Activated effector memory CD4-positive, alpha-beta T cell treated with Interleukin-2 at 50 U/mL for 16 hours (primary cell): ENCODE measurements at regions not wholly inside any gene's neighbourhood (a gene's known extent, or its start where the extent isn't known, plus 50 kb on each side); places are given as distances from the start of the nearest gene placed in this dataset.

Experiments
- DNase-seq: peaks from one replicate; pipeline ENCODE4 v3.0.0-alpha.2; 2020

- no peak for DNase-seq
Measured at GRCh38 chr19:29375429-29376119, 150.2 kb upstream of the VSTM2B start.

DNA sequence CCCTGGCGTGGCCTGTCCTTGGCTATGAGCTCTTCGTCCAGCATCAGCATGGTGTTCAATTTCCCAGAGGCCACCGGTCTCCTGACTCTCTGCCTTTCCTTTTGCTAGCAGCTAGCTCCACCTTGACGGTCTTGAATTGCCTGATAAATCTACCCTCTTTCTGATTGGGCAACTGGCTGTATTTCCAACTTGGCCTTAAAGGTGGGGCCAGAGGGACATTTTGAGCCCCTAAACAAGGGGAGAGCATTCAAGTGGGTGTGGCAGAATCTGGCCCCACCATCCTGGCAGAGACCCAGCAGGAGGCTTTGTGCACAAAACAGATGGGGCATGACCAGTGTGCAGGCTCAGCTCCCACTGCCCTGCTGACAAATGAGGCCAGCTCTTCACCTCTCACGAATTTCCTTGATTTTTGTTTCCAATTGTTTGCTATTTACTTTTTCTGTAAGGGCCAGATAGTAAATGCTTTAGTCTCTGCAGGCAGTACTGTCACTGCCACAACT lies 148.9 kb upstream of the VSTM2B start:
- DNase-seq: no peak

DNA sequence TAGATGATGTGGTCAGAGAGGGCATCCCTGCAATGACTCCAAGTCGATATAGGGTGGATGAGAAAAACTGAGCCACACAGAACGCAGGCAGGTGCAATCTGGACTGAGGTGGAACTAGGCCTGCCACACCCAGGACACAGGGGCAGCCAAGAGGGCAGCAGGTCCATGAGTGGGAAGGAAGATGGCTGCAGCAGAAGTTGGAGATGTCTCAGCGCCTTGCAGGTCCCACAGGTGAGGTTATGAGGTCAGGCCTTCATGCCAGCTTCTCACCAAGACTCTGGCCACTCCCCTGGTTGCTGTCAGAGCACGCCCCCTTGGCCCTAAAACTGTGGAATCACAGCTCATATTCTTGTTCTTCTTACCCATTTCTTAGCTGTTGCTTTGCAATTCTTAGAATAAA lies 147.7 kb upstream of the VSTM2B start:
- no peak for DNase-seq

DNA sequence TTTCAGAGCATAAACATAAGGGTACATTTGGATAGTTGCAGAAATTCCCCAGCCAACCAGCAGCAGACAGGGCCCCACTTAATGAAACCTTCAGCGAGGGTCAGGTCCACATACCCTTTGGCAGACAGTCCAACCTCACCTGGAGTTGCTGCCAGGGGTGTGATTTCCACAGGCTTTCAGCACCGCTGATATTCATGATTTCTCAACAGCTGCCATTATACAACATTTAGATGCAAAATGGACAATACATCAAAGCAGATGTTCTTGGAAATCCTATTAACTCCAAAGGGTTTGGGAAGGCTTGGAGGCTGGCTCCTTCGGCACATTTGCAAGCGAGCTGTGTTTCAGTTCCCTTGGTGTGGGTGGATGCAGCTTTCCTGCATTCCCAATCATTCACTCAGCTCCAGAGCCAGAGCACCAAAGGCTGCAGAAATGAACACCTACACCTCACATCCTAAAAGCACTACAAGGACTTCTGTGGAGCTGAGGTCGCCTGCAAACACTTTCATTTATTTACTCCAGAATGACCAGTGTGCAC lies 147.2 kb upstream of the VSTM2B start:
- DNase-seq: no peak

- DNase-seq: no peak
Measured at GRCh38 chr19:29379257-29380021, 146.4 kb upstream of the VSTM2B start.

DNA sequence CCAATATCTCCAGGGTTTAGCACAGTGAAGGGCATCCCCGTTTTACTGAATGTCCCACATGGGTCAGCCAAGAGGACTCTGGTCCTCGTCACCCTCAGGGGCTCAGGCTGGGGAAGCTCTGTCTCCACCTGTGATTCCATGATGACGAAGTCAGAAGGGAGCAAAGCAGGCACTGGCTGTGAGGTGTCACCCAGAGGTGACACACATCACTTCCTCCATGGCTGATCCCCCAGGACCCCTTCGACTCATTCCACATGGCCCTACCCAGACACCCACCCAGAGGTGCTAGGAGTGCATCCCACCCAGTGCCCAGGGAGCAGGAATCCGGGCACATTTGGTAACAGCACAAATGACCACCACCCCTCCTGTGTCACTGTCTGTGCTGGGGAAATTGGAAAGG lies 145.2 kb upstream of the VSTM2B start:
- DNase-seq: no peak

DNA sequence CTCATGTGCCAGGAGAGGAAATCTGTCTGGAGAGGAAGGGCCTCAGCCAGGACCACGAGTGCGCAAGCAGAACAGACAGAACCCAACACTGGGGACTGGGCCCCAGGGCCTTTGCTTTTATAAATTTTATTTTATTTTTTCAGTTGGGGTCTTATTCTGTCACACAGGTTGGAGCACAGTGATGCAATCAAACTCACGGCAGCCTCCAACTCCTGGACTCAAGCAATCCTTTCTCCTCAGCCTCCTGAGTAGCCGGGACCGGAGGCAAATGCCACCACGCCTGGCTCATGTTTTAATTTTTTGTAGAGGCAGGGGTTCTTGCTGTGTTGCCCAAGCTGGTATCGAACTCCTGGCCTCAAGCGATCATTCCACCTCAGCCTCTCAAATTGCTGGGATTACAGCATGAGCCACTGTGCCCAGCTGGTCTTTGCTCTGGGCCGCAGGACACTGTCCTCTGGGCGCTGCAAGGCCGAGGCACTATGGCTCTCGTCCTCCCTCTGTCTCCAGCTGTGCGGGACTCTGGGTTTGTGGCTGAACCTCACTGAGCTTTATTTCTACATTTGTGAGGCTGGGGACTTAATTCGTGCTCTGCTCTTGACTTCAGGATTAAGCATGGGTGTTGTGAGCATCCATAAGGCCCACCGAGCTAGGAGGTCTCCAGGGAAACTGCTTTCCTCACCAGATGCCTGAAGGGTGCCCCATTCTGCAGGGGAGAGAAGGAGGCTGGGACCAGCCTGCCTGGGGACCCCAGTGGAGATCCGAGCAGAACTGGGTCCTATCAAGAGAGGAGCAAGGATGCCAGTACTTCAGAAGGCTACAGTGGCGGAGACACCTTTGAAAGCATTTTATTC lies 144.2 kb upstream of the VSTM2B start:
- no peak for DNase-seq

GRCh38 chr19:29383696-29384095 lies 142.1 kb upstream of the VSTM2B start:
- DNase-seq: no peak

- no peak for DNase-seq
Measured at GRCh38 chr19:29384656-29385055, 141.1 kb upstream of the VSTM2B start.

GRCh38 chr19:29385191-29385795 lies 140.5 kb upstream of the VSTM2B start:
- no peak for DNase-seq

- DNase-seq: no peak
Measured at GRCh38 chr19:29386970-29387369, 138.8 kb upstream of the VSTM2B start.

- no peak for DNase-seq
Measured at GRCh38 chr19:29387586-29387985, 138.2 kb upstream of the VSTM2B start.

DNA sequence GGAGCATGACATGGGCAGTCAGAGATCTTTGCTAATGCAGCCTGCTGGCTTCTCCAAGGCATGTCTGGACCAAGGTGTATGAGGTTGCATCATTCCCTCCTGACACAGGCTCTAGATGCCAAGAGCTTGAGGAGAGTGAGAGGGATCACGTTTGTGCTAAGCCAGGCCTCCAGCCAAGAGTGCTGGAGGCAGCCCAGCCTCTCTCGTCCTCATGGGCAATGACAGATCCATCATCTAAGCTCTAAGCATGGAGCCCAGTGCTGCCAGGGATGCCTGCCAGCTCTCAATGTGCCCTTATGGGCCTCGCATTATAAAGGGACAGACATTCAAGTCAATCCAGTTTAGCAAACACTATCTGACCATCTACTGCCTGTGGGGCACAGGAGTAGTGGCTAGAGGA lies 136.3 kb upstream of the VSTM2B start:
- DNase-seq: no peak

- DNase-seq: no peak
Measured at GRCh38 chr19:29390742-29391141, 135.1 kb upstream of the VSTM2B start.

- DNase-seq: no peak
Measured at GRCh38 chr19:29393915-29394460, 131.8 kb upstream of the VSTM2B start.

DNA sequence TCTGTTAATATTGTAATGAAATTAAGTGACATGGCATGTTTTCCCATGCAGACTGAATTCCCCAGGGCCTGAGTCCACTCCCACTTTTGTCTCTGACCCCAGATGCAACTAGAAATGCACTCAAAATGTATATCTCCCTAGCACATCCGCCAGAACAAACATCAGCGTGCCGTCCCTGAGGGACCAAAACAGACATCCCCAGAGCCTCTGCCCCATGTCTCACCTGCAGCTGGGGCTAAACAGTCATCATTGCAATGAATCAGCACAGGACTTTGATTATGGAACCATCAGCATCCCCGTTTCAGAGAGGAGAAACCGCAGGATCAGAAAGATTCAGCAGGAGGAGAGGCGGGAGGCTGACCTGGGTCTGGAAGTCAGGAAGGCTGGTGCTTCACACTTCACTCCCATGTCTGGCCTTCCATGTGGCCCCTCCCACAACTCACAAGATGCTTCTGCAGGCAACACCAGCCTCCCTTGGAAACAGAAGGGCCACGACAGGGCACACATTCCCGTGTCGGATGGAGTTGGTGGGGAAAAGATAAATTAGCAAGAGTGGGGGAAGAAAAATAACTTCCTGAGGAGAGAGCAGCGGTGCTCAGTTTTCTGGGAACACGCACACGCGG lies 130.6 kb upstream of the VSTM2B start:
- no peak for DNase-seq

- DNase-seq: no peak
Measured at GRCh38 chr19:29395734-29396414, 129.9 kb upstream of the VSTM2B start.

DNA sequence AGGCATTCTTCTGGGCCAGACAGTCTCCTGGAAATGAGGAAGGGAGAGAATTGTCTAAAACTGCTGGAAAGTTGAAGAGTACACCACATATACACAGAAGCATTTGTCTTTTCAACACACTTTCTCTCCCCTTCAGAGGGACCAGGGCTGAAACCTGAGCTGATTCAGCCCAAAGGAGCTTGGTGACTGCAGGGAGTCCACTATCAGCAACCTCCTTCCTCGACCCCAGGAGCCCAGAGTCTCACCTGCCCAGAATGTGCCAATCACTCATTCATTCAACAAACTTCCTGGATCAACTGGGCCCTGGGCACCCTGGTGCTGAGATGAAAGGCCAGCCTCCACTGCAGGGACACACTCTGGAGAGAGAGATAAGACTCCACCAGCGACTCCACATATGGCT lies 128.9 kb upstream of the VSTM2B start:
- DNase-seq: no peak

DNA sequence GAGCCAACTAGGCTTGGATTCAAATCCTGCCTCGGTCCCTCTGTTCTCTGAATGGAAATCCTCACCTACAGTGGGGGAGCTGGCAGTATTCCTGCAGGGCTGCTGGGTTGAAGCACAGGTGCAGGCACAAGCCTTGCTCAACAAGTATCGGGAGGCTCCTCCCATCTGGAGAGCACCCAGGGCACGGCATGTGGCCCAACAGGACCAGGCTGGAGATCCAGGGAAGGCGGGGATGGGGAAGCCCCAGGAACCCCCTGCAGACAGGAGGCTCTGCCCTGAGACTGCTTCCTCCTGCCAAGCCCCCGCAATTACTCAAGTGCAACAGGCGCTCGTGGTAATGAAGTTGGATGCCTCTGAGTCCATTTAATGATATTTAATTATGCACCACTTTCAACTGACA lies 128.0 kb upstream of the VSTM2B start:
- no peak for DNase-seq

GRCh38 chr19:29399804-29400203 lies 126.0 kb upstream of the VSTM2B start:
- no peak for DNase-seq
